ENCODE measurements at regions not wholly inside any gene's neighbourhood (a gene's known extent, or its start where the extent isn't known, plus 50 kb on each side); places are given as distances from the start of the nearest gene placed in this dataset.

DNA sequence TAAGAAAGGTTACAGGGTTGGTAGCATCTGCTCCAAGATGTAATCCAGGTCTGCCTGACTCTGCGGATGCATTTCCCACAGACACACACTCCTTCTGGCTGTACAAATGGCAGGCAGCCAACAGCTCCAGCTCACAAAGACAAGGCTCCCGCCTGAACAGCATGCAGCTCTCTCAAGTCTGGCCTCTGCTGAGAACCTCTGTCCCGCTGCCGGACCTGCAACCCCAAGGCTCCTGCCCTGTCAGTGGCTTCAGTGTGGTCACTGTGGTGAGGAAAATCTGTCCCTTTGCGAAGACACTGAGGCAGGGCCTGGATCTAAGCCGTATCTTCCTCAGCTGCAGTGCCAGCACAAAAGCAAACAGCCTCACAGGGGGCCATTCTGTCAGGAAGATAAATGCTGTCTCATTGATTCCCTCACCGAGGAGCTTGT, 469.3 kb upstream of the MEX3C start:
- CTCF ChIA-PET: no interaction called here
- TF ChIP-seq CTCF (IDR thresholded peaks at IDR 0.05): no peak
- no peaks in the 10 kb centered on the region for H3K9me3 ChIP-seq (ENCODE audit: control insufficient read depth in 1 of 2, insufficient read depth in 1 of 2, low read length in 2 of 2)
- ATAC-seq (ENCODE audit: poor library complexity) (no peak), DNase-seq (no peak)
- no peaks in the 10 kb centered on the region for H3K36me3 ChIP-seq (ENCODE audit: insufficient read depth, low read length)
- no peak overlapping the region for H3K4me3 ChIP-seq (ENCODE audit: low read length)
- intact Hi-C loops (cut with DNase I, micrococcal nuclease): no loop called here
- Mint-ChIP-seq H3K27me3 (peaks cover 38% of the 10 kb centered on the region), H3K27ac (no peak overlapping the region), H3K4me1 (ENCODE audit: low read depth) (no peaks in the 10 kb centered on the region), H3K9me3 (no peaks in the 10 kb centered on the region), H3K36me3 (ENCODE audit: low read depth) (no peaks in the 10 kb centered on the region), H3K4me3 (no peak overlapping the region)
- POLR2A ChIA-PET: no interaction called here
- no peaks in the 10 kb centered on the region for H3K27me3 ChIP-seq (ENCODE audit: control insufficient read depth in 1 of 2, insufficient read depth in 2 of 2, low read length in 2 of 2)
- no peaks in the 10 kb centered on the region for H3K4me1 ChIP-seq (ENCODE audit: insufficient read depth, low read length)
- H3K27ac ChIP-seq (ENCODE audit: low read depth in 1 of 2, low read length in 2 of 2): no peak overlapping the region

- Histone ChIP-seq H3K4me1 (ENCODE audit: insufficient read depth, low read length) (no peaks in the 10 kb centered on the region), H3K27ac (ENCODE audit: low read depth in 1 of 2, low read length in 2 of 2) (no peak overlapping the region), H3K4me3 (ENCODE audit: low read length) (no peak overlapping the region), H3K36me3 (ENCODE audit: insufficient read depth, low read length) (no peaks in the 10 kb centered on the region), H3K27me3 (ENCODE audit: control insufficient read depth in 1 of 2, insufficient read depth in 2 of 2, low read length in 2 of 2) (no peaks in the 10 kb centered on the region), H3K9me3 (ENCODE audit: control insufficient read depth in 1 of 2, insufficient read depth in 1 of 2, low read length in 2 of 2) (no peaks in the 10 kb centered on the region)
- Mint-ChIP-seq H3K36me3 (ENCODE audit: low read depth) (no peaks in the 10 kb centered on the region), H3K27me3 (peaks cover 38% of the 10 kb centered on the region), H3K4me1 (ENCODE audit: low read depth) (no peaks in the 10 kb centered on the region), H3K4me3 (no peak overlapping the region), H3K27ac (no peak overlapping the region), H3K9me3 (no peaks in the 10 kb centered on the region)
- TF ChIP-seq CTCF (IDR thresholded peaks at IDR 0.05): no peak
- no peak for ATAC-seq (ENCODE audit: poor library complexity)
- intact Hi-C loops (cut with DNase I, micrococcal nuclease): no loop called here
- ChIA-PET POLR2A (no interaction called here), CTCF (no interaction called here)
- DNase-seq: peak in 6 of 14 experiments; percentile 8 to 34 (median 12)
Measured at GRCh38 chr18:51668101-51668500, 470.6 kb upstream of the MEX3C start.

GRCh38 chr18:51668607-51669006, 471.1 kb upstream of the MEX3C start:
- H3K4me3 Mint-ChIP-seq: no peak overlapping the region
- Histone ChIP-seq H3K27ac (ENCODE audit: low read depth in 1 of 2, low read length in 2 of 2) (no peak overlapping the region), H3K36me3 (ENCODE audit: insufficient read depth, low read length) (no peaks in the 10 kb centered on the region), H3K27me3 (ENCODE audit: control insufficient read depth in 1 of 2, insufficient read depth in 2 of 2, low read length in 2 of 2) (no peaks in the 10 kb centered on the region), H3K4me3 (ENCODE audit: low read length) (no peak overlapping the region), H3K9me3 (ENCODE audit: control insufficient read depth in 1 of 2, insufficient read depth in 1 of 2, low read length in 2 of 2) (no peaks in the 10 kb centered on the region), H3K4me1 (ENCODE audit: insufficient read depth, low read length) (no peaks in the 10 kb centered on the region)
- H3K27ac Mint-ChIP-seq: no peak overlapping the region
- peaks cover 38% of the 10 kb centered on the region for H3K27me3 Mint-ChIP-seq
- ChIA-PET POLR2A (no interaction called here), CTCF (interaction anchor here (0.6 kb wide), 1 partner anchor 277 kb away, joined by 3 read pairs; no protein-coding TSS in a partner anchor)
- H3K9me3 Mint-ChIP-seq: no peaks in the 10 kb centered on the region
- ATAC-seq (ENCODE audit: poor library complexity) (no peak), DNase-seq (no peak)
- H3K4me1 Mint-ChIP-seq (ENCODE audit: low read depth): no peaks in the 10 kb centered on the region
- intact Hi-C loops (cut with DNase I, micrococcal nuclease): no loop called here
- TF ChIP-seq CTCF (IDR thresholded peaks at IDR 0.05): no peak
- no peaks in the 10 kb centered on the region for H3K36me3 Mint-ChIP-seq (ENCODE audit: low read depth)

Measured in CD4-positive, alpha-beta T cell (primary cell).